ENCODE measurements at regions not wholly inside any gene's neighbourhood (a gene's known extent, or its start where the extent isn't known, plus 50 kb on each side); places are given as distances from the start of the nearest gene placed in this dataset.

GRCh38 chr5:2849429-2849828, 98.0 kb upstream of the IRX2 start:
- H3K27ac ChIP-seq = no peak overlapping the region
- no peak for DNase-seq (ENCODE audit: low spot score)
- POLR2A ChIA-PET (ENCODE audit: low non-redundant PET) = no interaction called here
- TF ChIP-seq, protein P1, sequence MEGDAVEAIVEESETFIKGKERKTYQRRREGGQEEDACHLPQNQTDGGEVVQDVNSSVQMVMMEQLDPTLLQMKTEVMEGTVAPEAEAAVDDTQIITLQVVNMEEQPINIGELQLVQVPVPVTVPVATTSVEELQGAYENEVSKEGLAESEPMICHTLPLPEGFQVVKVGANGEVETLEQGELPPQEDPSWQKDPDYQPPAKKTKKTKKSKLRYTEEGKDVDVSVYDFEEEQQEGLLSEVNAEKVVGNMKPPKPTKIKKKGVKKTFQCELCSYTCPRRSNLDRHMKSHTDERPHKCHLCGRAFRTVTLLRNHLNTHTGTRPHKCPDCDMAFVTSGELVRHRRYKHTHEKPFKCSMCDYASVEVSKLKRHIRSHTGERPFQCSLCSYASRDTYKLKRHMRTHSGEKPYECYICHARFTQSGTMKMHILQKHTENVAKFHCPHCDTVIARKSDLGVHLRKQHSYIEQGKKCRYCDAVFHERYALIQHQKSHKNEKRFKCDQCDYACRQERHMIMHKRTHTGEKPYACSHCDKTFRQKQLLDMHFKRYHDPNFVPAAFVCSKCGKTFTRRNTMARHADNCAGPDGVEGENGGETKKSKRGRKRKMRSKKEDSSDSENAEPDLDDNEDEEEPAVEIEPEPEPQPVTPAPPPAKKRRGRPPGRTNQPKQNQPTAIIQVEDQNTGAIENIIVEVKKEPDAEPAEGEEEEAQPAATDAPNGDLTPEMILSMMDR (conservative IDR thresholded peaks at IDR 0.05; ENCODE audit: low read depth) = no peak
- CTCF ChIA-PET = interaction anchor here (0.9 to 1.1 kb wide), 3 partner anchors 76 to 205 kb away, joined by 3 to 4 read pairs (median 4); no protein-coding TSS in a partner anchor

DNA sequence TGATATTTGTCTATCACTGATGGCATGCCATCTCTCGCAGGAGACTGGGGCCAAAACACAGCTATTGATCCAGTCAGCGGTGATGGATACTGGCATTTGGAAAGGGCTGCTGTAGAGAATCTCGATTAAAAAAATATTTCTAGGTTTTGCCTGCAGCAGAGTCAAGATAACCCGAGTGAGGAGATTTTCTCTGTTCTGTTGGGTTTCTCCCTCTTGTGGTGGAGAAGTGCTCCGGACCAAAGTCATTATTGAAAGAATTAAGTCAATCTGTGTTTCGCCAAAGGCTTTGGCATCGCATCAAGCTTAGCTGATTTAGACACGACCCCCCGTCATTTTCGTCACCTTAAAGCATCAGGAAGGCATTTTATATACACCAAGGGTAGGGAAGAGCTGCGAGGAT, 97.1 kb upstream of the IRX2 start:
- ChIA-PET POLR2A (ENCODE audit: low non-redundant PET) (no interaction called here), CTCF (interaction anchor here (0.5 to 1.1 kb wide), 5 partner anchors 75 to 1581 kb away, joined by 3 to 4 read pairs (median 3); no protein-coding TSS in a partner anchor)
- DNase-seq (ENCODE audit: low spot score) = peak; percentile 41
- TF ChIP-seq, protein P1 (conservative IDR thresholded peaks at IDR 0.05; ENCODE audit: low read depth) = no peak
- no peak overlapping the region for H3K27ac ChIP-seq

DNA sequence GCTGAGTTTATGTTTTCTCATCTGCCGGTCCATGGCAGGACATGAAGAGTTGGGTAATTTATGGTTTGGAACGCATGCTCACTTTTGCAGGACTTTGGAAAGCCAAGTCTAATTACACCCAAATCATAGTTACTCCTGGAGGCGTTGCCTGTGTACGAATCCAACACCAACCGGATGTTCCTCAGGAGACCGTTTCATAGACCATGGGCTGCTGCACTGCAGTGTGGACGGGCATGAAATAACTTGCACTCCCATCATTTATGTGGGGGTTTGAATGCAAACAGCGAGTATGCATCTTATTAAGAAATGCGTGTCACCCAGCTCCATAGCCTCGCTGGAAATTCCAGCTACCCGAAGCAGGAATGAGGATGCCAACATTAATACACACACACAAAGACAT, 96.1 kb upstream of the IRX2 start:
- TF ChIP-seq, protein P1 (conservative IDR thresholded peaks at IDR 0.05; ENCODE audit: low read depth) = no peak
- H3K27ac ChIP-seq = no peak overlapping the region
- POLR2A ChIA-PET (ENCODE audit: low non-redundant PET) = no interaction called here
- peak; percentile 23 for DNase-seq (ENCODE audit: low spot score)
- CTCF ChIA-PET = no interaction called here

DNA sequence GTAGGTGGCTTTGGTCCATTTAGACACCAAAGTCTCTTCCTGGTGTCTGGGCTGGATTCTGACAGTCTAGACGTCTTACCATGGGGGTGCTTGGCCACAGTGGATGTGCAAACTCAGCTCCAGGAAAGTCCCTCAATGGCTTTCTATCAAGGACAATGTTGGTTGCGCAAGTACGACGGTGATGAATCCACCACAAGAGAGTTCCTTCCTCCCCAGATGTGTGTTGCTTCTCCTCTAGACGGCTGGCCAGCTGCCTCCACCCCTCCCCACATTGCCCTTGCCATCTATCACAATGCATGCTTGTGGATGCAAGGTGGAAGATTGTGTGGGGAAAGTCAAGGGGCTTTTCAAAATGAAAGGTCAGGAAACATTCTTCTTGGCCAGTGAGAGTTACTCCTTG, 89.7 kb upstream of the IRX2 start:
- DNase-seq (ENCODE audit: low spot score) = no peak
- TF ChIP-seq, protein P1 (conservative IDR thresholded peaks at IDR 0.05; ENCODE audit: low read depth) = no peak

GRCh38 chr5:2840372-2840915, 89.0 kb upstream of the IRX2 start:
- TF ChIP-seq, protein P1 (conservative IDR thresholded peaks at IDR 0.05; ENCODE audit: low read depth) = no peak
- ChIA-PET CTCF (no interaction called here), POLR2A (ENCODE audit: low non-redundant PET) (no interaction called here)
- no peak overlapping the region for H3K27ac ChIP-seq
- no peak for DNase-seq (ENCODE audit: low spot score)

More for the DNA sequence above, 89.7 kb upstream of the IRX2 start:
- H3K27ac ChIP-seq = no peak overlapping the region
- ChIA-PET POLR2A (ENCODE audit: low non-redundant PET) (no interaction called here), CTCF (no interaction called here)

DNA sequence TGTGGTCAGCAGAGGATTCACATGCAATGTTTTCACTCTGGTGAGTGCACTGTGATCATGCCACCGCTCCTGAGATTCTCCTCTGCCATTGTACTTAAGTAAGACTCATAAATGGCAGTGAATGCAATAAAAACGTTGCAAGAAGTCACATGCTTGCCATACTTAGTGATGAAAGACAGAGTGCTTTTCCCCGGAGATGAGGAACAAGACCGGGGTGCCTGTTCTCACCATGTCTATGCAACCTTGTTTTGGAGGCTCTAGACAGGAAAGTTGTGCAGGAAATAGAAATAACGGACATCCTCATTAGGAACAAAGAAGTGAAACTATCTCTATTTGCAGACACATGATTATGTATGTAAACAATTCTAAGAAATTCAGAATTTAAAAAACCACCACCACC, 84.7 kb upstream of the IRX2 start:
- no peak for DNase-seq (ENCODE audit: low spot score)
- TF ChIP-seq, protein P1 (conservative IDR thresholded peaks at IDR 0.05; ENCODE audit: low read depth) = no peak
- H3K27ac ChIP-seq = no peak overlapping the region
- CTCF ChIA-PET = no interaction called here
- POLR2A ChIA-PET (ENCODE audit: low non-redundant PET) = no interaction called here
